OCI-LY1 (cell line): ENCODE measurements at regions not wholly inside any gene's neighbourhood (a gene's known extent, or its start where the extent isn't known, plus 50 kb on each side); places are given as distances from the start of the nearest gene placed in this dataset.

Source experiments
- H2AFZ ChIP-seq: fragments of 200-600 bp; sonication (generic), shearing (Covaris generic); 2 replicates; pipeline ENCODE4 v1.6.0; 2014; ENCODE audit warnings: antibody characterized with exemption, mild to moderate bottlenecking, low read length
- H3F3A ChIP-seq: fragments of 200-600 bp; sonication (generic), shearing (Covaris generic); 2 replicates; pipeline ENCODE4 v1.6.0; 2014; ENCODE audit warnings: mild to moderate bottlenecking, antibody characterized with exemption, low read length, moderate library complexity; ENCODE audit not compliant: insufficient read depth
- H3K27ac ChIP-seq: fragments of 200-600 bp; sonication (generic); 2 replicates; pipeline ENCODE4 v1.5.1; 2014; ENCODE audit warnings: low read length, mixed run types, mild to moderate bottlenecking, low read depth; ENCODE audit not compliant: poor library complexity, severe bottlenecking
- H3K27me3 ChIP-seq: fragments of 200-600 bp; sonication (generic); 2 replicates; pipeline ENCODE4 v1.6.0; 2014; ENCODE audit warnings: antibody characterized with exemption, mild to moderate bottlenecking, low read length, moderate library complexity; ENCODE audit not compliant: insufficient read depth
- H3K36me3 ChIP-seq: fragments of 200-600 bp; sonication (generic); 2 replicates; pipeline ENCODE4 v1.6.1; 2014; ENCODE audit warnings: mild to moderate bottlenecking, antibody characterized with exemption, low read length, moderate library complexity, mixed read lengths; ENCODE audit not compliant: insufficient read depth
- H3K4me1 ChIP-seq: fragments of 200-600 bp; sonication (generic); 2 replicates; pipeline ENCODE4 v1.5.1; 2014; ENCODE audit warnings: mild to moderate bottlenecking, low read length, moderate library complexity; ENCODE audit not compliant: insufficient read depth, severe bottlenecking
- H3K4me2 ChIP-seq: fragments of 200-600 bp; sonication (generic), shearing (Covaris generic); 2 replicates; pipeline ENCODE4 v1.6.1; 2014; ENCODE audit warnings: low read length
- H3K4me3 ChIP-seq: fragments of 200-600 bp; sonication (generic); 2 replicates; pipeline ENCODE4 v1.5.1; 2014; ENCODE audit warnings: low read length, low read depth, mild to moderate bottlenecking, mixed read lengths; ENCODE audit not compliant: poor library complexity, severe bottlenecking
- H3K79me2 ChIP-seq: fragments of 200-600 bp; shearing (Covaris generic); 2 replicates; pipeline ENCODE4 v1.6.1; 2016; ENCODE audit warnings: mixed run types, low read length, mixed read lengths; ENCODE audit not compliant: insufficient read depth
- H3K9ac ChIP-seq: fragments of 200-600 bp; sonication (generic), shearing (Covaris generic); 2 replicates; pipeline ENCODE4 v1.6.1; 2014; ENCODE audit warnings: mild to moderate bottlenecking, low read length, mixed read lengths
- H3K9me2 ChIP-seq: fragments of 200-600 bp; sonication (generic), shearing (Covaris generic); 2 replicates; pipeline ENCODE4 v1.6.1; 2014; ENCODE audit warnings: low read depth, mild to moderate bottlenecking, low read length, mixed read lengths
- H3K9me3 ChIP-seq: fragments of 200-600 bp; shearing (Covaris generic); 2 replicates; pipeline ENCODE4 v1.6.1; 2014; ENCODE audit warnings: low read length, mixed read lengths
- H4K20me1 ChIP-seq: fragments of 200-600 bp; sonication (generic), shearing (Covaris generic); 2 replicates; pipeline ENCODE4 v1.6.0; 2016; ENCODE audit warnings: mild to moderate bottlenecking, low read length; ENCODE audit not compliant: insufficient read depth
- EZH2 ChIP-seq: fragments of 200-600 bp; sonication (generic), shearing (Covaris generic); IDR thresholded peaks from 2 replicates; pipeline ENCODE4 v1.8.0; 2017; ENCODE audit warnings: borderline replicate concordance, mixed run types, mild to moderate bottlenecking, antibody characterized with exemption, low read length, moderate library complexity, mixed read lengths
- TF ChIP-seq, protein P1 (sequence below): fragments of 200-600 bp; sonication (generic), shearing (Covaris generic); IDR thresholded peaks from 2 replicates; pipeline ENCODE4 v1.5.1; 2017; ENCODE audit warnings: mild to moderate bottlenecking, antibody characterized with exemption, low read length, moderate library complexity, mixed read lengths

DNA sequence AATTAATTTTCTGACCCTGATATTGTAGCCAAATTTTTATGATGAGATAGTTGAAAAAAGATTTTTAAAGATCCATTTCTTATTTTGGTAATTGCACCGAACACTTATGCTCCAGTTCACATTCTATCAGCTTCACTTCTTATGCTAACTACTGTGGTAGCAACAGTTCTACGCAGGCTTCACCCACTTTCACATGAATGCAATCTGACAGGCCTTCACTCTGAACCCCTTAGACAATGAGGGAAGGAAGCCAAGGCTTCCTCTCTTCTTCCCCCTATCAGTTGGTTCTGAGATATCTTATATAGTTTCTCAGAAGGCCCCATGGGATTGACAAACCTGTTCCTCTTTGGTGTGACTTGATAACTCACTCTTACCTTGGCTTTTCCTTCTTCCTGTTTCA is 185.8 kb downstream of the CETN3 start:
- no peaks in the 10 kb centered on the region for H3K9me2 ChIP-seq
- no peak overlapping the region for H2AFZ ChIP-seq
- no peak overlapping the region for H3K9ac ChIP-seq
- no peaks in the 10 kb centered on the region for H3K27me3 ChIP-seq
- H4K20me1 ChIP-seq, result no peaks in the 10 kb centered on the region
- no peak overlapping the region for H3K4me2 ChIP-seq
- H3K79me2 ChIP-seq, result no peaks in the 10 kb centered on the region
- H3K4me3 ChIP-seq, result no peak overlapping the region
- TF ChIP-seq, protein P1, sequence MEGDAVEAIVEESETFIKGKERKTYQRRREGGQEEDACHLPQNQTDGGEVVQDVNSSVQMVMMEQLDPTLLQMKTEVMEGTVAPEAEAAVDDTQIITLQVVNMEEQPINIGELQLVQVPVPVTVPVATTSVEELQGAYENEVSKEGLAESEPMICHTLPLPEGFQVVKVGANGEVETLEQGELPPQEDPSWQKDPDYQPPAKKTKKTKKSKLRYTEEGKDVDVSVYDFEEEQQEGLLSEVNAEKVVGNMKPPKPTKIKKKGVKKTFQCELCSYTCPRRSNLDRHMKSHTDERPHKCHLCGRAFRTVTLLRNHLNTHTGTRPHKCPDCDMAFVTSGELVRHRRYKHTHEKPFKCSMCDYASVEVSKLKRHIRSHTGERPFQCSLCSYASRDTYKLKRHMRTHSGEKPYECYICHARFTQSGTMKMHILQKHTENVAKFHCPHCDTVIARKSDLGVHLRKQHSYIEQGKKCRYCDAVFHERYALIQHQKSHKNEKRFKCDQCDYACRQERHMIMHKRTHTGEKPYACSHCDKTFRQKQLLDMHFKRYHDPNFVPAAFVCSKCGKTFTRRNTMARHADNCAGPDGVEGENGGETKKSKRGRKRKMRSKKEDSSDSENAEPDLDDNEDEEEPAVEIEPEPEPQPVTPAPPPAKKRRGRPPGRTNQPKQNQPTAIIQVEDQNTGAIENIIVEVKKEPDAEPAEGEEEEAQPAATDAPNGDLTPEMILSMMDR, result no peak
- no peak for TF ChIP-seq EZH2
- no peak overlapping the region for H3K27ac ChIP-seq
- no peaks in the 10 kb centered on the region for H3F3A ChIP-seq
- no peaks in the 10 kb centered on the region for H3K36me3 ChIP-seq
- H3K4me1 ChIP-seq, result no peaks in the 10 kb centered on the region
- no peaks in the 10 kb centered on the region for H3K9me3 ChIP-seq

DNA sequence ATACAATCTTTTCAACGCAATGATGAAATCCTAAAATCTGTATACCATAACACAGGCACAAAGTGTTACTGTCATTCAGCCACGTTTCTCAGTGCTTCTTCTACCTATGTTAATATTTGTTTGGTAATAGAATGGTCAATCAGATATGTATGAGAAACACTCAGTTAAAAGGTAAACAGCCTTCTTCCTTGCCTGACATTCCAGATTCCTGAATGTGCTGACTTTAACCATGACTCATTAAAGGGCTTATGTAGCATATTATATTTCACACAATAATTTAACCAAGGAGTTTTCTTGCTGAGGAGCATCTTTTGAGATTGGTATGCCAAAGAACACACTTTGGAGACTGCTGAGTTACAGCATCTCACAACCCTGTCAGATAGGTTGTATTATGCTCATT is 187.6 kb downstream of the CETN3 start:
- H4K20me1 ChIP-seq, result no peaks in the 10 kb centered on the region
- H3F3A ChIP-seq, result no peaks in the 10 kb centered on the region
- H3K9me2 ChIP-seq, result no peaks in the 10 kb centered on the region
- TF ChIP-seq EZH2, result no peak
- TF ChIP-seq, protein P1, result no peak
- H3K9me3 ChIP-seq, result no peaks in the 10 kb centered on the region
- no peak overlapping the region for H3K27ac ChIP-seq
- no peak overlapping the region for H3K4me2 ChIP-seq
- no peak overlapping the region for H2AFZ ChIP-seq
- no peak overlapping the region for H3K9ac ChIP-seq
- H3K4me1 ChIP-seq, result no peaks in the 10 kb centered on the region
- no peak overlapping the region for H3K4me3 ChIP-seq
- no peaks in the 10 kb centered on the region for H3K79me2 ChIP-seq
- H3K27me3 ChIP-seq, result no peaks in the 10 kb centered on the region
- H3K36me3 ChIP-seq, result no peaks in the 10 kb centered on the region

DNA sequence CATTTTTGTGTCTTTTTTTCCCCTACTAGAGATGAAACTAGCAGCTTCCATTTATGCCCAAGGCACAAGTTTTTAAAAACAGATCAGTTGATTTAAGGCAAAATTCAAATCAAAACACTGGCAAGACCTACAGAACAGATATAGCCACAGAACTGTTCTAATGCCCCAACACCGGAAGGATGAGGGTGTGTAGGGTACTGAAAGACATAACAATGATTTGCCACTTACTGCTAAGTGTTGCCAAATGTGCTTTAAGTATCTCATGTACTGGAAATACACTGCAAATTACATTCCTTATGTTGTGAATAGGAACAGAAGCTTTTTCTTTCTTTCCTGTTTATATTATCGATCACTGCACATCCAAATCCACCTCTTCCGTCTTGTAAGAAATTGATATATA is 189.0 kb downstream of the CETN3 start:
- H3K27ac ChIP-seq, result no peak overlapping the region
- no peaks in the 10 kb centered on the region for H3K4me1 ChIP-seq
- H3K4me3 ChIP-seq, result no peak overlapping the region
- H2AFZ ChIP-seq, result no peak overlapping the region
- no peaks in the 10 kb centered on the region for H3K27me3 ChIP-seq
- H3F3A ChIP-seq, result no peaks in the 10 kb centered on the region
- H3K4me2 ChIP-seq, result no peak overlapping the region
- H3K36me3 ChIP-seq, result no peaks in the 10 kb centered on the region
- no peaks in the 10 kb centered on the region for H3K9me2 ChIP-seq
- no peak for TF ChIP-seq EZH2
- TF ChIP-seq, protein P1, result no peak
- no peak overlapping the region for H3K9ac ChIP-seq
- H3K9me3 ChIP-seq, result no peaks in the 10 kb centered on the region
- H3K79me2 ChIP-seq, result no peaks in the 10 kb centered on the region
- H4K20me1 ChIP-seq, result no peaks in the 10 kb centered on the region
